HEK293 (cell line): ENCODE measurements at regions not wholly inside any gene's neighbourhood (a gene's known extent, or its start where the extent isn't known, plus 50 kb on each side); places are given as distances from the start of the nearest gene placed in this dataset.

Source experiments
- CTCF ChIA-PET: fragments of 350-600 bp; formaldehyde crosslinking; extraction: SDS; loops from one replicate; lab custom pipeline; 2021; ENCODE audit warnings: antibody characterized with exemption; lab: Yijun Ruan, JAX
- POLR2A ChIA-PET: fragments of 300-600 bp; formaldehyde crosslinking; extraction: SDS; loops from one replicate; lab custom pipeline; 2020; ENCODE audit warnings: antibody characterized with exemption, inconsistent platforms; lab: Yijun Ruan, JAX
- H3K27ac ChIP-seq: fragments of 200-500 bp; sonication (Bioruptor generic); 2 replicates; pipeline ENCODE4 v1.5.1; 2014; ENCODE audit warnings: low read depth, low read length, control low read depth, inconsistent platforms; ENCODE audit errors: extremely low read depth
- H3K36me3 ChIP-seq, 2 experiments: fragments of 200-500 bp in 1 of 2; sonication (Bioruptor generic) in 1 of 2; 1 replicate in 1 of 2; 2 replicates in 1 of 2; pipeline ENCODE4 v1.5.1; 2014 to 2017; ENCODE audit warnings: inconsistent platforms in 2 of 2, low read length in 2 of 2; ENCODE audit not compliant: control insufficient read depth in 2 of 2, insufficient read depth in 1 of 2
- H3K4me1 ChIP-seq: fragments of 200-500 bp; sonication (Bioruptor generic); 2 replicates; pipeline ENCODE4 v1.5.1; 2014; ENCODE audit warnings: mild to moderate bottlenecking, low read length, inconsistent platforms; ENCODE audit not compliant: control insufficient read depth, insufficient read depth
- H3K4me3 ChIP-seq: 2 replicates; pipeline ENCODE4 v1.5.1; 2011; ENCODE audit warnings: low read depth, mild to moderate bottlenecking, control low read depth, low read length, moderate library complexity
- H3K9me3 ChIP-seq: fragments of 200-500 bp; sonication (Bioruptor generic); 2 replicates; pipeline ENCODE4 v1.5.1; 2014; ENCODE audit warnings: low read depth, low read length, inconsistent platforms; ENCODE audit not compliant: control insufficient read depth, insufficient read depth
- BCL6B ChIP-seq: fragments of 450-650 bp; formaldehyde crosslinking; IDR thresholded peaks from 2 replicates; pipeline ENCODE4 v1.5.1; 2017; ENCODE audit warnings: missing biosample characterization, missing genetic modification characterization
- HOXC10 ChIP-seq: sonication (generic); formaldehyde crosslinking; IDR thresholded peaks from 2 replicates; pipeline ENCODE4 v1.8.1; 2023; ENCODE audit warnings: mild to moderate bottlenecking, missing genetic modification reagents
- OVOL3 ChIP-seq: fragments of 450-650 bp; formaldehyde crosslinking; IDR thresholded peaks from 2 replicates; pipeline ENCODE4 v1.5.1; 2016; ENCODE audit warnings: missing biosample characterization, missing genetic modification characterization
- PRDM10 ChIP-seq: fragments of 450-650 bp; formaldehyde crosslinking; IDR thresholded peaks from 2 replicates; pipeline ENCODE4 v1.5.1; 2016; ENCODE audit warnings: missing biosample characterization, missing genetic modification characterization
- SCRT2 ChIP-seq: fragments of 450-650 bp; formaldehyde crosslinking; IDR thresholded peaks from 2 replicates; pipeline ENCODE4 v1.5.1; 2016; ENCODE audit warnings: missing biosample characterization, missing genetic modification characterization
- TRIM28 ChIP-seq: IDR thresholded peaks from 2 replicates; pipeline ENCODE4 v1.6.1; 2011; ENCODE audit warnings: low read length, control low read depth, borderline replicate concordance
- TSHZ1 ChIP-seq: fragments of 450-650 bp; formaldehyde crosslinking; IDR thresholded peaks from 2 replicates; pipeline ENCODE4 v1.5.1; 2016; ENCODE audit warnings: missing biosample characterization, missing genetic modification characterization, borderline replicate concordance
- ZEB2 ChIP-seq: fragments of 450-650 bp; formaldehyde crosslinking; IDR thresholded peaks from 2 replicates; pipeline ENCODE4 v1.5.1; 2016; ENCODE audit warnings: missing biosample characterization, missing genetic modification characterization
- ZNF10 ChIP-seq: fragments of 450-650 bp; formaldehyde crosslinking; IDR thresholded peaks from 2 replicates; pipeline ENCODE4 v1.5.1; 2017; ENCODE audit warnings: missing biosample characterization, missing genetic modification characterization
- ZNF114 ChIP-seq: fragments of 450-650 bp; formaldehyde crosslinking; IDR thresholded peaks from 2 replicates; pipeline ENCODE4 v1.5.0; 2017; ENCODE audit warnings: missing biosample characterization, missing genetic modification characterization
- ZNF157 ChIP-seq: fragments of 450-650 bp; formaldehyde crosslinking; IDR thresholded peaks from 2 replicates; pipeline ENCODE4 v1.5.1; 2016; ENCODE audit warnings: missing biosample characterization, missing genetic modification characterization
- ZNF16 ChIP-seq: fragments of 450-650 bp; formaldehyde crosslinking; IDR thresholded peaks from 2 replicates; pipeline ENCODE4 v1.5.1; 2016; ENCODE audit warnings: low read depth, missing biosample characterization, missing genetic modification characterization
- ZNF311 ChIP-seq: fragments of 450-650 bp; formaldehyde crosslinking; IDR thresholded peaks from 2 replicates; pipeline ENCODE4 v1.5.1; 2017; ENCODE audit warnings: missing biosample characterization, missing genetic modification characterization, borderline replicate concordance
- ZNF394 ChIP-seq: fragments of 450-650 bp; formaldehyde crosslinking; IDR thresholded peaks from 2 replicates; pipeline ENCODE4 v1.5.1; 2016; ENCODE audit warnings: missing biosample characterization, missing genetic modification characterization, mild to moderate bottlenecking, moderate library complexity, borderline replicate concordance
- ZNF510 ChIP-seq: fragments of 450-650 bp; formaldehyde crosslinking; IDR thresholded peaks from 2 replicates; pipeline ENCODE4 v1.5.1; 2018; ENCODE audit warnings: mild to moderate bottlenecking, missing genetic modification characterization, missing biosample characterization; ENCODE audit not compliant: insufficient replicate concordance
- ZNF558 ChIP-seq: fragments of 450-650 bp; formaldehyde crosslinking; IDR thresholded peaks from 2 replicates; pipeline ENCODE4 v1.5.1; 2016; ENCODE audit warnings: missing biosample characterization, missing genetic modification characterization
- ZNF580 ChIP-seq: fragments of 450-650 bp; formaldehyde crosslinking; IDR thresholded peaks from 2 replicates; pipeline ENCODE4 v1.5.1; 2016; ENCODE audit warnings: missing biosample characterization, missing genetic modification characterization
- ZNF629 ChIP-seq: fragments of 450-650 bp; formaldehyde crosslinking; IDR thresholded peaks from 2 replicates; pipeline ENCODE4 v1.5.1; 2017; ENCODE audit warnings: missing biosample characterization, missing genetic modification characterization
- ZNF654 ChIP-seq: fragments of 450-650 bp; formaldehyde crosslinking; IDR thresholded peaks from 2 replicates; pipeline ENCODE4 v1.5.1; 2016; ENCODE audit warnings: low read depth, missing biosample characterization, missing genetic modification characterization
- ZNF670 ChIP-seq: fragments of 450-650 bp; formaldehyde crosslinking; IDR thresholded peaks from 2 replicates; pipeline ENCODE4 v1.5.1; 2016; ENCODE audit warnings: missing biosample characterization, missing genetic modification characterization, low read depth
- ZNF768 ChIP-seq: fragments of 450-650 bp; formaldehyde crosslinking; IDR thresholded peaks from 2 replicates; pipeline ENCODE4 v1.5.1; 2018; ENCODE audit warnings: missing biosample characterization, mild to moderate bottlenecking, missing genetic modification characterization
- ZSCAN16 ChIP-seq: fragments of 450-650 bp; formaldehyde crosslinking; IDR thresholded peaks from 2 replicates; pipeline ENCODE4 v1.5.1; 2016; ENCODE audit warnings: missing biosample characterization, missing genetic modification characterization

- H3K36me3 ChIP-seq = no peaks in the 10 kb centered on the region
- no peak overlapping the region for H3K27ac ChIP-seq
- no peaks in the 10 kb centered on the region for H3K9me3 ChIP-seq
- no peaks in the 10 kb centered on the region for H3K4me1 ChIP-seq
- CTCF ChIA-PET = no interaction called here
- no peak overlapping the region for H3K4me3 ChIP-seq
- POLR2A ChIA-PET = no interaction called here
- TF ChIP-seq ZSCAN16 (tag by site-specific recombination) = no peak
- TF ChIP-seq PRDM10 (tag by site-specific recombination) = no peak
- TF ChIP-seq, all 188 proteins: peak for 0
These were observed 413.4 kb upstream of the LRRC4C start for GRCh38 chr11:41872870-41873269.

- TF ChIP-seq ZNF768 (tag by site-specific recombination) (no peak), TRIM28 (no peak), ZNF16 (tag by site-specific recombination) (no peak), ZNF558 (tag by site-specific recombination) (no peak), BCL6B (tag by site-specific recombination) (no peak)
- POLR2A ChIA-PET = no interaction called here
- H3K4me1 ChIP-seq = no peaks in the 10 kb centered on the region
- no peak overlapping the region for H3K27ac ChIP-seq
- CTCF ChIA-PET = no interaction called here
- H3K4me3 ChIP-seq = no peak overlapping the region
- no peaks in the 10 kb centered on the region for H3K9me3 ChIP-seq
- H3K36me3 ChIP-seq = no peaks in the 10 kb centered on the region
These were observed 418.6 kb upstream of the LRRC4C start for GRCh38 chr11:41878095-41878494.

- H3K4me3 ChIP-seq = no peak overlapping the region
- no peaks in the 10 kb centered on the region for H3K9me3 ChIP-seq
- no peaks in the 10 kb centered on the region for H3K4me1 ChIP-seq
- H3K27ac ChIP-seq = no peak overlapping the region
- TF ChIP-seq ZNF157 (no peak), ZNF114 (tag by site-specific recombination) (no peak), ZNF510 (tag by site-specific recombination) (no peak), ZNF629 (no peak), HOXC10 (CRISPR knock-in tag) (no peak), ZNF311 (no peak), ZNF654 (no peak), ZNF670 (tag by site-specific recombination) (no peak), OVOL3 (tag by site-specific recombination) (no peak), ZNF394 (tag by site-specific recombination) (no peak), TSHZ1 (tag by site-specific recombination) (no peak), BCL6B (tag by site-specific recombination) (no peak), ZNF10 (tag by site-specific recombination) (no peak), SCRT2 (tag by site-specific recombination) (no peak), ZEB2 (no peak), ZNF580 (tag by site-specific recombination) (no peak)
- H3K36me3 ChIP-seq = no peaks in the 10 kb centered on the region
- POLR2A ChIA-PET = no interaction called here
- CTCF ChIA-PET = no interaction called here
These were observed 419.8 kb upstream of the LRRC4C start for GRCh38 chr11:41879214-41879613.
